Dendritic cell treated with granulocyte-macrophage colony-stimulating factor and Interleukin-4, amounts not matched to agents 40 ng/mL and 50 ng/mL, for 4 days (primary cell): ENCODE measurements at regions not wholly inside any gene's neighbourhood (a gene's known extent, or its start where the extent isn't known, plus 50 kb on each side); places are given as distances from the start of the nearest gene placed in this dataset.
"Not testable (repeated sequence)": the region's sequence is repeated elsewhere in the genome, so short reads cannot be mapped to it uniquely, and the experiment has no call there.

Source experiments
- H3K27ac Mint-ChIP-seq: one replicate; pipeline ENCODE4 v1.8.0; 2022; ENCODE audit warnings: mild to moderate bottlenecking, mixed read lengths
- H3K27me3 Mint-ChIP-seq: one replicate; pipeline ENCODE4 v1.8.0; 2022; ENCODE audit warnings: mild to moderate bottlenecking, mixed read lengths
- H3K36me3 Mint-ChIP-seq: one replicate; pipeline ENCODE4 v1.8.0; 2022; ENCODE audit warnings: low read depth, mixed read lengths
- H3K4me1 Mint-ChIP-seq: one replicate; pipeline ENCODE4 v1.8.0; 2022; ENCODE audit warnings: low read depth, mixed read lengths
- H3K4me3 Mint-ChIP-seq: one replicate; pipeline ENCODE4 v1.8.0; 2022; ENCODE audit warnings: mild to moderate bottlenecking, moderate library complexity, mixed read lengths
- H3K9me3 Mint-ChIP-seq: one replicate; pipeline ENCODE4 v1.8.0; 2022; ENCODE audit warnings: mixed read lengths
- intact Hi-C: fragments of 100-400 bp; cut with micrococcal nuclease; formaldehyde crosslinking; loops from one replicate; pipeline ENCODE4 v1.15.0; 2022

DNA sequence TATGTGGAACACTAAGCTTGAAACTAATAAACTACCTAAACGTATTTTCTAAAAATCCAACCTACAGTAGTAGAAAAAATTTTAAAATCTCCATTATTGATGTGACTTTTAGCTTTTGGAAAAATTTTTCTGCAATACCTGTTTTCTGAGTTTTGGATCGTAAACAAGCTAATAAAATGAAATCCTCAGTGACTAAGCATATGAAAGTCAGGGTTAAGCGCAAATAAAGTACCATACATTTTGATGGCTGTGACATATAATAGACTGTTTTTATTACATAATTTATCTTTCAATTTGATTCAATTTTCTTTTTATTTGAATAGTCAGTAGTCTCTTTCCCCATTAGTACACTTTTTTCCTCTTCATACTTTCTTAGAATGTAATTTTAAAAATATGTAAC lies 683.6 kb downstream of the NUP35 start:
- H3K27me3 Mint-ChIP-seq: no peaks in the 10 kb centered on the region

DNA sequence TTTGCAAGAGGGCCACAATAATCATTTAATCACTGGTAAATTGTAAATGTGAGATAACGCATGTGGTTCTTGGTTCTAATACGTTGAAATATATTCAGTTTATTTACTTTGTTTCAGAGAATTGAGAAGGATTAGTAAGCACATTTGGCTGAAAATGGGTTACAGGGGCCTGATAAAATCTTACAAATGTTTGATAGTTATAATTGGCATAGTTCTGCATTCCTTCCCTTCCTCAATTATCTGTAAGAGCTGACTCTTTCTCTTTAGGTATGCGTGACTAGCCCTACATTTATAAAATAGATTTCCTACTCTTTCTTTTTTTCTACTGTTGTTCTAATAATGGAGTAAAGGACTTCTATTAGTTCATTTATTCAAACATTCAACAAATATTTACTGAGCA lies 685.2 kb downstream of the NUP35 start:
- H3K4me3 Mint-ChIP-seq: no peak overlapping the region
- H3K36me3 Mint-ChIP-seq: no peaks in the 10 kb centered on the region
- H3K9me3 Mint-ChIP-seq: no peaks in the 10 kb centered on the region
- no peaks in the 10 kb centered on the region for H3K4me1 Mint-ChIP-seq
- intact Hi-C loops: no loop called here
- no peak overlapping the region for H3K27ac Mint-ChIP-seq
- H3K27me3 Mint-ChIP-seq: no peaks in the 10 kb centered on the region

More for the DNA sequence above, 683.6 kb downstream of the NUP35 start:
- Mint-ChIP-seq H3K9me3 (peaks cover 6% of the 10 kb centered on the region), H3K4me3 (no peak overlapping the region), H3K27ac (no peak overlapping the region), H3K36me3 (no peaks in the 10 kb centered on the region), H3K4me1 (no peaks in the 10 kb centered on the region)
- intact Hi-C loops: no loop called here

DNA sequence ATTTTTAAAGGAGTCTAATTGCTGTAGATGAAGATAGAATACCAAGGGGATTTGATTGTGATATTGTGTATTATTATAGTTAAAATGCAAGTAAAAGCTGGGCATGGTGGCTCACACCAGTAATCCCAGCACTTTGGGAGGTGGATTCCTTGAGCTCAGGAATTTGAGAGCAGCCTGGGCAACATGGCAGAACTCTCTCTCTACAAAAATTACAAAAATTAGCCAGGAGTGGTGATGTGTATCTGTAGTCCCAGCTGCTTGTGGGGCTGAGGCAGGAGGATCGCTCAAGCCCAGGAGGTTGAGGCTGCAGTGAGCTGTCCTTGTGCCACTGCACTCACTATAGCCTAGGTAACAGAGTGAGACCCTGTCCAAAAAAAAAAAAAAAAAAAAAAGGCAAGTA lies 687.0 kb downstream of the NUP35 start:
- H3K4me1 Mint-ChIP-seq: no peaks in the 10 kb centered on the region
- no peaks in the 10 kb centered on the region for H3K27me3 Mint-ChIP-seq
- H3K9me3 Mint-ChIP-seq: peaks cover 6% of the 10 kb centered on the region
- no peaks in the 10 kb centered on the region for H3K36me3 Mint-ChIP-seq
- H3K4me3 Mint-ChIP-seq: no peak overlapping the region
- no peak overlapping the region for H3K27ac Mint-ChIP-seq
- intact Hi-C loops: no loop called here

DNA sequence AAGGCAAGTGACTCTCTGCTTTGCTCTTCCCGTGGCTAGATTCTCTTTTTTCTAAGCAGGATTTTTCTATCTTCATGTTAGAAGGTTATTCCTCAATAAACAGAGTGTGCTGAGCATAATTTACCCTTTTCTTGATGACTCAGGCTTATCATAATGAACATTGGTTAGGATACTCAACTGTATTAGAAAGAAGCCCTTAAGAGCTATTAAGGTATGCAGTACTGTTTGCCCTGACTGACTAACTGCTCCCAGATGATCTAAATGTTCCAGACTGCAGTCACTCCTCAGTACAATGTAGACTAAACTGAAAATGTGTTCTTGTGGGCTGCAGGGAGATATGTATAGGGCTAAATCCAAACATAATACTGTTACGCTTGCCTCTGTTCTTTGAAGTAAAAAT lies 687.8 kb downstream of the NUP35 start:
- Mint-ChIP-seq H3K9me3 (peaks cover 14% of the 10 kb centered on the region), H3K27me3 (no peaks in the 10 kb centered on the region), H3K36me3 (no peaks in the 10 kb centered on the region), H3K4me3 (no peak overlapping the region), H3K4me1 (no peaks in the 10 kb centered on the region), H3K27ac (no peak overlapping the region)
- intact Hi-C loops: no loop called here

DNA sequence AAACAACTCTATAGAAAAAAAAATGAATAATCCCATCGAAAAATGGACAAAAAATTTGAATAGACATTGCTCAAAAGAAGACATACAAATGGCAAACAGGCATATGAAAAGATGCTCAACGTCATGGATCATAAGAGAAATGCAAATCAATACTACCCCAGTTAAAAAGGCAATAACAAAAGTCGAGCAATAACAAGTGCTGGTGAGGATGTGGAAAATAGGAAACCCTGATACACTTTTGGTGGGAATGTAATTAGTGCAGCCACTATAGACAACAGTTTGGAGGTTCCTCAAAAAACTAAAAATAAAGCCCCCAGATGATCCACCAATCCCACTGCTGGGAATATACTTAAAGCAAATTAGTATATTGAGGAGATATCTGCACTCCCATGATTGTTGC lies 701.5 kb downstream of the NUP35 start:
- H3K27me3 Mint-ChIP-seq: no peaks in the 10 kb centered on the region
- no peaks in the 10 kb centered on the region for H3K4me1 Mint-ChIP-seq
- no peaks in the 10 kb centered on the region for H3K36me3 Mint-ChIP-seq
- intact Hi-C loops: no loop called here
- H3K27ac Mint-ChIP-seq: no peak overlapping the region
- H3K9me3 Mint-ChIP-seq: peaks cover 77% of the 10 kb centered on the region
- H3K4me3 Mint-ChIP-seq: no peak overlapping the region

DNA sequence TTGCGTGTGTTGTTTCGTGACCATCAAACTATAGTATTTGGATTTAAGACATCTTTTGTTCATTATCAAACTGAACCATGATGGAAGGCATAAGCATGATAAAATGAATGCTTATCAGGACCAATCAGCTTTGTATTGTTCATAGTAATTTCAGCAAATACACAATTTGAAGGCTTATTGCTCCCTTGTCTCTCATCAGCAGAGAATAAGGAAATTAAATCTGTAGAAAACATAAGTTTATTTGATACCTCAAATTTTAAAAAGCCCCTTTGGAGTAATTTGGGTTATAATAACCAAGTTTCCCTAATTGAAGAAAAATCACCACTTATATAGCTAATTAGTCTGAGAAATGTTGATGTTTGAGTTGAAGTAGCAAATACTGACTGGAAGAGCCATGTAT lies 705.7 kb downstream of the NUP35 start:
- peaks cover 39% of the 10 kb centered on the region for H3K9me3 Mint-ChIP-seq
- no peak overlapping the region for H3K4me3 Mint-ChIP-seq
- H3K27me3 Mint-ChIP-seq: no peaks in the 10 kb centered on the region
- no peaks in the 10 kb centered on the region for H3K4me1 Mint-ChIP-seq
- intact Hi-C loops: no loop called here
- no peak overlapping the region for H3K27ac Mint-ChIP-seq
- H3K36me3 Mint-ChIP-seq: no peaks in the 10 kb centered on the region

DNA sequence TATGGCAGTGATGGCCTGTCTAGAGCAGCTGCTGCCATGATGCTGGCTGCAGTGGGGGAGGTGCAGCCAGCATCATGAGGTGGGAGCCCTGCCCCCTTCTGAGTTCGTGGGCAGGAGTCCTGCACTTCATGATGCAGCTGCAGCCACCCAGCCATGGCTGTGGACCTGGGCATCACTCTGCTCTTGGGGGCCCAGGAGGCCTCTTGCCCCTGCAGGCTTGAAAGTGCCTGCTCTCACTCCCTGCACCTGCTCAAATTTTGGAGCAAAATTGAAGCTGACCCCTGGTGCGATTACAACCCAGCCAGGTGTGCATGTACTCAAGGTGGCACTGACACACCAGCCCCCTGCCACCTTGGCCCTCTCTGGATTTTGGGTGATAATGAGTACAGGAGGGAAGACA lies 712.9 kb downstream of the NUP35 start:
- Mint-ChIP-seq H3K4me1 (no peaks in the 10 kb centered on the region), H3K27me3 (no peaks in the 10 kb centered on the region), H3K36me3 (no peaks in the 10 kb centered on the region), H3K9me3 (peaks cover 57% of the 10 kb centered on the region), H3K27ac (no peak overlapping the region), H3K4me3 (no peak overlapping the region)
- intact Hi-C loops: no loop called here

DNA sequence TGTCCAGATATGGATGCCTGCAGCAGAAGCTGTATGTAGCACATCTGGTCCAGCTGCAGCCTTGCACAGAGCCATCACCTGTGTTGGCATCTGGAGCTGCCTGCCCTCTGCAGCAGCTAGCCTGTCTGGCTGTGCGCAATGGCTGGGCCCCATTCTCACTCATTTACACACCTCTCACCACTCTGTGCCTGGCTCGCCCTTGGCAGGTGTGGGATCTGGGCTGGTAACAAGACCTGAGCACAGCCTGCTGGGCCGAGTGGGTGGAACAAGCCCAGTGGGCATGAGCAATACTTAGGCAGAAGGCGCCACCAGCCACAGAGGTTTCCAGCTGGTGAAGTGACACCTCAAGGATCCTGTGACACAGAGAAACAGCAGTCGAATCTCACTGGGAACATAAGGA lies 714.1 kb downstream of the NUP35 start:
- H3K9me3 Mint-ChIP-seq: peaks cover 68% of the 10 kb centered on the region
- H3K27me3 Mint-ChIP-seq: no peaks in the 10 kb centered on the region
- H3K4me3 Mint-ChIP-seq: no peak overlapping the region
- no peaks in the 10 kb centered on the region for H3K36me3 Mint-ChIP-seq
- intact Hi-C loops: no loop called here
- H3K4me1 Mint-ChIP-seq: no peaks in the 10 kb centered on the region
- no peak overlapping the region for H3K27ac Mint-ChIP-seq

DNA sequence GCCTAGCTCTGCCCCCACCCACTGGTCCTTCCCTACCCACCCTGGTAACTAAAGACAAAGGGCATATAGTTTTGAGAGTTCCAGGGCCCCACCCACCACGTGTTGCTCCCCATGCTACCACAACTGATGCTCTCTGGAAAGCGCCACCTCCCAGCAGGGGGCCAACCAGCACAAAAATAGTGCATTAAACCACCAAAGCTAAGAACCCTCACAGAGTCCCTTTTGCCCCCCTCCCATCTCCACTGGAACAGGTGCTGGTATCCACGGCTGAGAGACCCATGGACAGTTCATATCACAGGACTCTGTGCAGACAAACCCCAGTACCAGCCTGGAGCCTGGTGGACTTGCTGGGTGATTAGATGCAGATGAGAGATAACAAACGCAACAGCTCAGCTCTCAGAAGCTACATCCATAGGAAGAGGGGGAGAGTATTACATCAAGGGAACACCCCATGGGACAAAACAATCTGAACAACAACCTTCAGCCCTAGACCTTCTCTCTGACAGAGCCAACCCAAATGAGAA lies 715.9 kb downstream of the NUP35 start:
- H3K27ac Mint-ChIP-seq: no peak overlapping the region

DNA sequence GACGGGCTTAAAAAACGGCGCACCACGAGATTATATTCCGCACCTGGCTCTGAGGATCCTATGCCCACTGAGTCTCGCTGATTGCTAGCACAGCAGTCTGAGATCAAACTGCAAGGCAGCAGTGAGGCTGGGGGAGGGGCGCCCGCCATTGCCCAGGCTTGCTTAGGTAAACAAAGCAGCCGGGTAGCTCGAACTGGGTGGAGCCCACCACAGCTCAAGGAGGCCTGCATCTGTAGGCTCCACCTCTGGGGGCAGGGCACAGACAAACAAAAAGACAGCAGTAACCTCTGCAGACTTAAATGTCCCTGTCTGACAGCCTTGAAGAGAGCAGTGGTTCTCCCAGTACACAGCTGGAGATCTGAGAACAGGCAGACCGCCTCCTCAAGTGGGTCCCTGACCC lies 725.6 kb downstream of the NUP35 start:
- H3K27ac Mint-ChIP-seq, H3K4me3 Mint-ChIP-seq, H3K27me3 Mint-ChIP-seq, H3K36me3 Mint-ChIP-seq, intact Hi-C loops, H3K4me1 Mint-ChIP-seq: not testable (repeated sequence)
- peaks cover 56% of the 10 kb centered on the region for H3K9me3 Mint-ChIP-seq

More for the DNA sequence above, 715.9 kb downstream of the NUP35 start:
- Mint-ChIP-seq H3K36me3 (no peaks in the 10 kb centered on the region), H3K4me1 (no peaks in the 10 kb centered on the region), H3K4me3 (no peak overlapping the region), H3K27me3 (no peaks in the 10 kb centered on the region), H3K9me3 (peaks cover 86% of the 10 kb centered on the region)
- intact Hi-C loops: no loop called here

DNA sequence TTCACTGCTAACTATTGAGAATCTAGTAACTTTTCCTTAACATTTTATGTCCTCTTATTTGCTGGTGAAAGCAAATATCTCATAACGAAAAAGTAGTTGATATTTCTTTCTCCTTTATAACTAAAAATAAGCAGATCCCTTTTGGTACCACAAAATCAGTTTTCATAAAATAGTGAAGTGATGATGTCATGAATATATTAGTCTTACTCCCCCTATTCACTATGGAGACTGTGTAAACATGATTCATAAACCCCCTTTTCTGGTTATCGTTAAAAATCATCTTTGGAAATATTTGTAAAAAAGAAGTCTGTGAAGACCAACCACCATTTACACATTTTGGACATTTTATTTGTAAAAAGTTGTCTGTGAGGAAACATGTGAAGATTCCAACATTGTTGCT lies 734.9 kb downstream of the NUP35 start:
- Mint-ChIP-seq H3K9me3 (no peaks in the 10 kb centered on the region), H3K4me1 (no peaks in the 10 kb centered on the region), H3K27me3 (no peaks in the 10 kb centered on the region), H3K36me3 (no peaks in the 10 kb centered on the region), H3K4me3 (no peak overlapping the region), H3K27ac (no peak overlapping the region)
- intact Hi-C loops: no loop called here

DNA sequence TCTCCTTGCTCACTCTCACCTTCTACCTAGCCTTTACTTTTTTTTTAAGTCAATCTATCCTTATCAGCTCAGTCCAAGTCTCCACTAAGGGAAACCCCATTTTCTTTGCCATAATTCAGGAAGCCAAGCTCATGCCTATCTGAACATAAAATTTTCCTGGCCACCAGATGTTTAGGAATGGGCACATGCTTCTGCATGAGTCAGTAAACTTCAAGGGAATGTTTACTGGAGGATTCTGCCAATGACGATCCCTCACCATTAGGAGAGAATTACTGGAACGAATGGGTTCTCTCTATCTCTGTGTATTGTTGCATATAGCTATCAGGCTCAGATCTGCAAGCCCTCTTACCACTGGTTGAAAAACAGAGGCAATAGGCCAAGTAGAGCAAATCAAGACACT lies 731.7 kb upstream of the ZNF804A start:
- H3K36me3 Mint-ChIP-seq: no peaks in the 10 kb centered on the region
- H3K4me1 Mint-ChIP-seq: no peaks in the 10 kb centered on the region
- intact Hi-C loops: no loop called here
- no peak overlapping the region for H3K4me3 Mint-ChIP-seq
- no peak overlapping the region for H3K27ac Mint-ChIP-seq
- H3K9me3 Mint-ChIP-seq: peaks cover 14% of the 10 kb centered on the region
- no peaks in the 10 kb centered on the region for H3K27me3 Mint-ChIP-seq

DNA sequence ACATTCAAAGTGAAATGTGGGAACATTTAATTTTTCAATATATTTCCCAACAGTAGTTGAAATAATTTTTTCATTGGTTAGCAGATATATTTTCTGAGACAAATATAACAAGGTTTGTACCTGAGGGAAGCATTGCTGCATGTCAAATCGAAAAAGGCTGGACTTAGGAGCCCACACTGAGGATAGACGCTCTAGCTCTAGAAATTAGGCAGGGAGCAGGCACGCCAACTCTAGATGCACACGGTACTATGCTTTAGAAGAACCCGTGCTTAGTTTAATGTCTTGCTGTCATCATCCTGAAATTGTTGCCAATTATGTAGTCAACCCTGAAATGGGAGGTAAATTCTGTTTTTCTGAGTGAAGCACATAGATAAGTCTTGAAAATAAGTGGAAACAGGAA lies 731.1 kb upstream of the ZNF804A start:
- intact Hi-C loops: no loop called here
- Mint-ChIP-seq H3K36me3 (no peaks in the 10 kb centered on the region), H3K4me1 (no peaks in the 10 kb centered on the region), H3K4me3 (no peak overlapping the region), H3K27ac (no peak overlapping the region), H3K27me3 (no peaks in the 10 kb centered on the region), H3K9me3 (peaks cover 14% of the 10 kb centered on the region)

DNA sequence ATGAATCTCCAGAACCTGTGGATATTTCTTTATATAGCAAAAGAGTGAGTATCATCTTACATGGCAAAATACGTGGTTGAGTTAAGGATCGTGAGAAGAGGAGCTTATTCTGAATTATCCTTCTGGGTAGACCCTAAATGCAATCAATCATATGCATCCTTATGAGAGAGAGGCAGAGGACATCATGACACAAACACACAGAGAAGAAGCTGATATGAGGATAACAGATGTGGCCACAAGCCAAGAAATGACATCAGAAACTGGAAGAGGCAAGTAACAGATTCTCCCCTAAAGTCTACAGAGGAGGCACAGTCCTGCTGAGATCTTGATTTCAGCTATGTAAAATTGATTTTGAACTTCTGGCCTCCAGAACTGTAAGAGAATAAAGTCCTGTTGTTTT lies 730.2 kb upstream of the ZNF804A start:
- Mint-ChIP-seq H3K4me3 (no peak overlapping the region), H3K4me1 (no peaks in the 10 kb centered on the region), H3K9me3 (peaks cover 18% of the 10 kb centered on the region), H3K27me3 (no peaks in the 10 kb centered on the region), H3K36me3 (no peaks in the 10 kb centered on the region), H3K27ac (no peak overlapping the region)
- intact Hi-C loops: no loop called here

DNA sequence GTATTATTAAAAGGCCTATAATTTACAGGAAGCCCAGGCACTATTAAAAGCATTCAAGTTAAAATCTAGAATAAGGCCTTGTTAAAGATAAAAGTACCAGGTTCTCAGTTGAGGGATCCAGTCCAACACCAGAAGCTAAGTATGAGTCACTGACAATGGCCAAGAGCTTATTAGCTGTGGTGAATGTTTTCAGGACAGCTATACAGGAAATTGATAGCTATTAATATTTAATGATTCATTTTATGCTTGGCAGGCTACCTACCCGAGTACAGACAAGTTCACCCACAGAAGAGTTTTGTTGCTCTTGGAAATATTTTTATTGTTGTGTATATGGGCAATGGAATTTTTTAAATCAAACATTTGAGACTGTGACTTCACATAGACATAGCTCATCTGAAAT lies 729.6 kb upstream of the ZNF804A start:
- H3K36me3 Mint-ChIP-seq: no peaks in the 10 kb centered on the region
- intact Hi-C loops: no loop called here
- H3K9me3 Mint-ChIP-seq: peaks cover 22% of the 10 kb centered on the region
- H3K27me3 Mint-ChIP-seq: no peaks in the 10 kb centered on the region
- H3K27ac Mint-ChIP-seq: no peak overlapping the region
- H3K4me3 Mint-ChIP-seq: no peak overlapping the region
- H3K4me1 Mint-ChIP-seq: no peaks in the 10 kb centered on the region
